Stimulated activated naive CD4-positive, alpha-beta T cell treated with Interleukin-2 at 50 U/mL for 16 hours (primary cell): ENCODE measurements at regions not wholly inside any gene's neighbourhood (a gene's known extent, or its start where the extent isn't known, plus 50 kb on each side); places are given as distances from the start of the nearest gene placed in this dataset.

Experiments
- DNase-seq: peaks from one replicate; lab custom pipeline; 2025; lab: John Stamatoyannopoulos, UW

DNA sequence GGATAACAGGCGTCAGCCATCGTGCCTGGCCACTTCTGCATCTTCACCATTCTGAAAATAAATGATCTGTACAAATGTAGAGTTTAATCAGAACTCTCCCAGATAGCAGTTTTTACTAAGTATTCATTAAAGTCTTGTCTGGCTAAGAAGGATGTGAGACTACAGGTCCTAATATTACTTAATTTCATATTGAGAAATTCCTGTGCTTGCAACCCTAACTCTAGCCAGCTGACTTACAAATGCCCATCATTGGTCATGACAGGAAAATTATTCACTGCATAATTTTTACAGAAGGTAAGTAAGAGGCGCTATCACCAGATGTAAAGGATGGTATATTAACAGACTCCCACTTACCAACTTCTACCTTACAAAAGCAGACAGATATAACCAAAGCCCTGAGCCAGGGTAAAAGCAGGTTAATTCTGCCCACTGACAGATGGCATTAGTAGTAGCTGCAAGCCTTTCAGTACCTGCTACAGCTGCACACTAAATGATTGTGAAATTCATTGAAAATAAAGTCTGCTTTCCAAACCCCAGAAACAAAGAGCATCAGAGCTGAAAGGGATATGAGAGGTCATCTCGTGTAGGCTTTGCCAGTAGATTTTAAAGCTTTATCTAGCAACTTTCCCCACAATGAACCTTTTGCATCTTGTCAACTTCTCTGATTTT lies 55.9 kb upstream of the FOXN2 start:
- DNase-seq = no peak

DNA sequence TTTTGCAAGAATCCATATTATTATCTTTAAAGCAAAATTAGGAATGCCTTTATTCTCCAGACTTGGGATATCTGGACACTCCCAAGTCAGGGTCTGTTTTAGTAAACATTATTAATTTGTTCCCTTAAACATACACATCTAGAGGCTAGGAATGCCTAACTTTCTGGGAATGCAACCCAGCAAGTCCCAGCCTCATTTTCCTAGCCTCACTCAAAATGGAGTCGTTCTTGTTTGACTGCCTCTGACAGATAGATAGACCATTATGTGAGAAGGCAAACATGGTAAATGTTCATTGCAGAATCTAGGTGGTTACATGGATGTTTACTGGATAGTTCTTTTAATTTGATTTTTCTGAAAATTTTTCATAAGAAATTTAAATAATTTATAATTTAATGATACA lies 54.7 kb upstream of the FOXN2 start:
- no peak for DNase-seq

DNA sequence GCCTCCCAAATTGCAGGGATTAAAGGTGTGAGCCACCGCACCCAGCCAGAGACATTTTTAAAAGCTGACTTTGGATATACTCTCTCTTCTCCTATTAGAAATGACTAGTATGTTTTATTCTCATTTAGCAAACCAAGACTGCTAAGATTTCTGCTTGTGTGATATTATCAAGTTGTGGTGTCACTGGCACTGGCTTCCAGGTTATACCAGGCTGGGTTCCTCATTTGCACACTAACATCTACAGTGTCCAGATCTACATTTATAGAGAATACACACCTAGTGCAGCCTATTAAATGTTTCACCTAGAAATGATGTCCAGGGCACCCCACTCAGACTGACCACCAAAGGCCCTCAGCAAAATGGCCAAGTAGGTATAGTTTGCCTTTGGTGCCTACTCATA lies 49.9 kb upstream of the FOXN2 start:
- DNase-seq = no peak
